ENCODE measurements at regions not wholly inside any gene's neighbourhood (a gene's known extent, or its start where the extent isn't known, plus 50 kb on each side); places are given as distances from the start of the nearest gene placed in this dataset.

DNA sequence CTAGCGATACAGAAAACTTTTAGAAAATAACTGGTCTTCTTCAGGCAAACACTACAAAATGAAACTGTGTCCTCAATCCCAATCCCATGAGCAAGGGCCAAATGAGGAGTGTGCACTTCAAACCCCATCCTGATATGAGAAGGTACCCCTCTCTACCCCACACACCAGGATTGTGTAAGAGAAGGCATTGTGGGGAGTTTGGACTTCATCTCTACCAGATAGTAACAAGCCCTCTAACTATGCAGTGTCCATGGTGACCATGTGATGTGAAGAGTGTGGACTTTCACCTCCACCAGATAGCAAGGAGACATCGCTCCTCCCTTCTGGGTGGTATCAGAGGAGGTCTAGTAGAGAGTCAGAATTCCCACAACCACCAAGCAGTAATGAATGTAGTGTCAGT lies 769.3 kb downstream of the MECOM start:
- Histone ChIP-seq H3K4me2 (ENCODE audit: low read length) (no peak overlapping the region), H3K9ac (no peak overlapping the region), H3K4me1 (no peaks in the 10 kb centered on the region), H3K9me3 (ENCODE audit: control insufficient read depth, low read length) (no peaks in the 10 kb centered on the region), H3K27me3 (ENCODE audit: control insufficient read depth, insufficient read depth, low read length) (no peaks in the 10 kb centered on the region), H3K27ac (no peak overlapping the region), H2AFZ (no peak overlapping the region), H3K36me3 (ENCODE audit: control insufficient read depth, insufficient read depth, low read length) (no peaks in the 10 kb centered on the region), H3K79me2 (no peaks in the 10 kb centered on the region), H3K4me3 (ENCODE audit: low read depth, low read length) (no peak overlapping the region)
- TF ChIP-seq, protein P1, sequence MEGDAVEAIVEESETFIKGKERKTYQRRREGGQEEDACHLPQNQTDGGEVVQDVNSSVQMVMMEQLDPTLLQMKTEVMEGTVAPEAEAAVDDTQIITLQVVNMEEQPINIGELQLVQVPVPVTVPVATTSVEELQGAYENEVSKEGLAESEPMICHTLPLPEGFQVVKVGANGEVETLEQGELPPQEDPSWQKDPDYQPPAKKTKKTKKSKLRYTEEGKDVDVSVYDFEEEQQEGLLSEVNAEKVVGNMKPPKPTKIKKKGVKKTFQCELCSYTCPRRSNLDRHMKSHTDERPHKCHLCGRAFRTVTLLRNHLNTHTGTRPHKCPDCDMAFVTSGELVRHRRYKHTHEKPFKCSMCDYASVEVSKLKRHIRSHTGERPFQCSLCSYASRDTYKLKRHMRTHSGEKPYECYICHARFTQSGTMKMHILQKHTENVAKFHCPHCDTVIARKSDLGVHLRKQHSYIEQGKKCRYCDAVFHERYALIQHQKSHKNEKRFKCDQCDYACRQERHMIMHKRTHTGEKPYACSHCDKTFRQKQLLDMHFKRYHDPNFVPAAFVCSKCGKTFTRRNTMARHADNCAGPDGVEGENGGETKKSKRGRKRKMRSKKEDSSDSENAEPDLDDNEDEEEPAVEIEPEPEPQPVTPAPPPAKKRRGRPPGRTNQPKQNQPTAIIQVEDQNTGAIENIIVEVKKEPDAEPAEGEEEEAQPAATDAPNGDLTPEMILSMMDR (IDR thresholded peaks at IDR 0.05), result no peak

DNA sequence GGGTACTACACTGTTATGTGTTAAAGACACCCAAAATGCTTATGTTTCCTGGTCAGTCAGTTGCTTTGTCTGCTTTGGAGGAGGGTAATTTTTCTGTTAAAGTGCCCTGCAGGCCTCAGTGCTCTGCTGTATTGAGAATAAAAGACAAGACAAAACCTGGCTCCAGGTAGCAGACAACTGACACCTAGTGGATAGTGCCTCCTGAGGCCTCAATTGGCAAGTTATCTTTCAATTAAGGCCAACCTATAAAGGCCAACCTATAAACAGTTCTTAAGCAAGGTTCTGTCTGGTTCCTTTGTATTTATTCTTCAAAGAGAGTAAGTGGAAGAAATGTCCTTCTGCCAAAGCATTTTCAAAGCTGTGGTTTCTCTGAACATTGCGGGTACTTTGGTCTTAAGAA lies 773.8 kb downstream of the MECOM start:
- Histone ChIP-seq H3K9me3 (ENCODE audit: control insufficient read depth, low read length) (no peaks in the 10 kb centered on the region), H2AFZ (no peak overlapping the region), H3K4me3 (ENCODE audit: low read depth, low read length) (no peak overlapping the region), H3K27ac (no peak overlapping the region), H3K79me2 (no peaks in the 10 kb centered on the region), H3K4me2 (ENCODE audit: low read length) (no peak overlapping the region), H3K4me1 (no peaks in the 10 kb centered on the region), H3K9ac (no peak overlapping the region), H3K36me3 (ENCODE audit: control insufficient read depth, insufficient read depth, low read length) (no peaks in the 10 kb centered on the region), H3K27me3 (ENCODE audit: control insufficient read depth, insufficient read depth, low read length) (no peaks in the 10 kb centered on the region)
- TF ChIP-seq, protein P1 (IDR thresholded peaks at IDR 0.05), result no peak

DNA sequence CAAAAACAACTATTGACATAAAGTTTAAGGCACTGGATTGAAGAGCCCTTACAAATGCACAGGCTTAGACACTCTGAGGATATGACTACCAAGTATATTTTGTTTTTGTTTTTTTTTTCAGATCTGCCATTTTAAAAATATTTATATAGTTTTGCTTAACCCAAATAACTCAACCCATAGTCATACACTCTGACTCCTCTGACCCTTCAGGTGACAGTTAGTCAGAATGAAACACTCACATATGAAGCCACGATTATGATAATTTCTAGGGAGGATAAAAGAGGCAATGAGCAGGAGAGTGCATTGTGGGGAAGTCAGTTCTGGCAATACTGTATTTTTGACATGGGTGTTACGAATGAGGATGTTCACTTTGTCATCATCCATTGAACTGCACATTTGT lies 774.7 kb downstream of the MECOM start:
- Histone ChIP-seq H3K9me3 (ENCODE audit: control insufficient read depth, low read length) (no peaks in the 10 kb centered on the region), H3K4me3 (ENCODE audit: low read depth, low read length) (no peak overlapping the region), H3K27ac (no peak overlapping the region), H3K4me2 (ENCODE audit: low read length) (no peak overlapping the region), H2AFZ (no peak overlapping the region), H3K79me2 (no peaks in the 10 kb centered on the region), H3K4me1 (no peaks in the 10 kb centered on the region), H3K9ac (no peak overlapping the region), H3K36me3 (ENCODE audit: control insufficient read depth, insufficient read depth, low read length) (no peaks in the 10 kb centered on the region), H3K27me3 (ENCODE audit: control insufficient read depth, insufficient read depth, low read length) (no peaks in the 10 kb centered on the region)
- TF ChIP-seq, protein P1 (IDR thresholded peaks at IDR 0.05), result no peak

DNA sequence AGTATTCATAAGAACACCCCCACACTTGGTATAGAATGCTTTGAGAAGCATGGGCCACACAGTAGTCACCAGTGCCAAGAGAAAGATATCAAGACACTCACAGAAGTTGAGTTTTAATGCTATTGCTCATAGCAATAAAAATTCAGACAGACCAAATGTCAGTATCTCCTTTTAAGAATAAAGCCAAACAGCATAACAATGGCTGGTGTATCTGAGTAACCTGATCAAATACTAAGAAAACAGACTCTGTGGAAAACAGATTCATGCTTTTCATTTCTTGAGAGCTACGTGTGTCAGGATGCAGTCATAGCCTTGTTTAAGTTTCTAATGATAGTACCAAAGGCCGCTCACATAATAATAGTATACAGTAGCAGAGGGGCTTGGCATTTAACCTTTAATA lies 778.5 kb downstream of the MECOM start:
- no peak overlapping the region for H3K27ac ChIP-seq
- no peak overlapping the region for H3K4me3 ChIP-seq (ENCODE audit: low read depth, low read length)
- no peaks in the 10 kb centered on the region for H3K79me2 ChIP-seq
- TF ChIP-seq, protein P1 (IDR thresholded peaks at IDR 0.05), result no peak
- no peak overlapping the region for H2AFZ ChIP-seq
- H3K36me3 ChIP-seq (ENCODE audit: control insufficient read depth, insufficient read depth, low read length), result no peaks in the 10 kb centered on the region
- no peaks in the 10 kb centered on the region for H3K27me3 ChIP-seq (ENCODE audit: control insufficient read depth, insufficient read depth, low read length)
- no peak overlapping the region for H3K9ac ChIP-seq
- no peaks in the 10 kb centered on the region for H3K4me1 ChIP-seq
- no peaks in the 10 kb centered on the region for H3K9me3 ChIP-seq (ENCODE audit: control insufficient read depth, low read length)
- H3K4me2 ChIP-seq (ENCODE audit: low read length), result no peak overlapping the region

DNA sequence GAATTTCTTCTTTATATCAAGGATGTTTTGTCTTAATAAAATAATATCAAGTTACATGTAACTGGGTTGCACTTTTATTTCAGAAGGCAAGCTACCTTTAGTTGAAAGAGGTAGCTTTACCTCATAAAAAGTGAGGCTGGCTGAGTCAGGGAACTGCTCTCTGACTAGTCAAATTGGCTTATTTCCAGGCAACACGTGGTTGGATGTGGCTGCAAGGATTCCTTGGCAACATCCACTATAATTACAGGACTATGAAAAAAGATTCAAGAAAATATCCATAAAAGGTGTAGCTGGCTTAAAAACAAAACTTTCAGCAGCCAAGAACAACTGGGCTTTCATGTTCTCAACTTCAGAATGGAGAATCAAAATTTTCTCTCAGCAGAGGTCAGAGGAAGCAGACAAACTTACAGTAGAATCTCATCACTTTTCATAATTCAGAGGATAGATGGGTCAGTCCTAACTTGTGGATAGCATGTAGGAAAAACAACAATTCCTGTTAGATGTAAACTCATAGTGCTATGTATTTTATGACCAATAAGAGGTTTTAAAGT lies 779.1 kb downstream of the MECOM start:
- TF ChIP-seq, protein P1 (IDR thresholded peaks at IDR 0.05), result no peak
- H3K27ac ChIP-seq, result no peak overlapping the region

More for the DNA sequence above, 779.1 kb downstream of the MECOM start:
- Histone ChIP-seq H2AFZ (no peak overlapping the region), H3K36me3 (ENCODE audit: control insufficient read depth, insufficient read depth, low read length) (no peaks in the 10 kb centered on the region), H3K27me3 (ENCODE audit: control insufficient read depth, insufficient read depth, low read length) (no peaks in the 10 kb centered on the region), H3K4me3 (ENCODE audit: low read depth, low read length) (no peak overlapping the region), H3K4me2 (ENCODE audit: low read length) (no peak overlapping the region), H3K9me3 (ENCODE audit: control insufficient read depth, low read length) (no peaks in the 10 kb centered on the region), H3K79me2 (no peaks in the 10 kb centered on the region), H3K4me1 (no peaks in the 10 kb centered on the region), H3K9ac (no peak overlapping the region)

Data from parathyroid adenoma (tissue), 2 donors.